ENCODE measurements at regions not wholly inside any gene's neighbourhood (a gene's known extent, or its start where the extent isn't known, plus 50 kb on each side); places are given as distances from the start of the nearest gene placed in this dataset.

DNA sequence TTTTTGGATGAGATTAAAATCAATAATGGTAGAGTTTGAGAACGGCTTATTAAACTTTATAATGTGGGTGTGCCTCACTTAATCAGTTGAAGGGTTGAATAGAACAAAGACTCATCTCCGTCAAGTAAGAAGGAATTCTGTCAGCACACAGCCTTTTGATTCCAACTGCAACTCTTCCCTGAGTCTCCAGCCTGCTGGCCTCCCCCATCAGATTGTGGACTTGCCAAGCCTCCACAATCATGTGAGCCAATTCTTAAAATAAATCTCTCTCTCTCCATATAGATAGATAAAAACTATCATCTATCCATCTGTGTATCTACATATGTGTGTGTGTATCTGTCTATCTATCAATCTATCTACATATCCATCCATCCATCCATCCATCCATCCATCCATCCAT is 127.4 kb upstream of the BTG1 start:
- Histone ChIP-seq H3K23ac (ENCODE audit: low read length in 2 of 2) (no peak overlapping the region), H3K4me3 (ENCODE audit: insufficient read depth in 1 of 2, low read depth in 1 of 2, low read length in 2 of 2) (no peak overlapping the region), H3K79me1 (replicated peaks; ENCODE audit: low read length, poor library complexity, severe bottlenecking) (no peaks in the 10 kb centered on the region), H3K36me3 (ENCODE audit: control insufficient read depth in 1 of 2, insufficient read depth in 2 of 2, low read depth in 1 of 2, low read length in 2 of 2) (no peaks in the 10 kb centered on the region), H3K27ac (ENCODE audit: low read length, poor library complexity, severe bottlenecking) (no peak overlapping the region), H3K9ac (ENCODE audit: low read length) (no peak overlapping the region), H3K14ac (ENCODE audit: low read length in 2 of 2) (no peak overlapping the region), H2AFZ (ENCODE audit: low read depth, low read length) (no peak overlapping the region), H3K9me3 (ENCODE audit: control insufficient read depth, low read length) (no peaks in the 10 kb centered on the region), H3K4me1 (ENCODE audit: control insufficient read depth, insufficient read depth, low read depth, low read length) (no peaks in the 10 kb centered on the region), H2BK120ac (ENCODE audit: low read depth, low read length) (no peak overlapping the region), H2BK15ac (ENCODE audit: low read depth, poor library complexity, severe bottlenecking) (no peak overlapping the region), H4K91ac (ENCODE audit: low read length) (no peak overlapping the region), H3K4ac (ENCODE audit: low read depth in 1 of 2, low read length in 2 of 2) (no peak overlapping the region), H4K8ac (ENCODE audit: low read length) (no peak overlapping the region), H2AK5ac (ENCODE audit: low read length, severe bottlenecking) (no peak overlapping the region), H2BK12ac (ENCODE audit: low read length in 2 of 2) (no peak overlapping the region), H2BK5ac (ENCODE audit: low read depth, low read length, poor library complexity, severe bottlenecking) (no peak overlapping the region), H3K18ac (ENCODE audit: low read depth in 1 of 2, low read length in 2 of 2) (no peak overlapping the region), H3K27me3 (ENCODE audit: control insufficient read depth in 1 of 2, insufficient read depth in 1 of 2, low read length in 2 of 2) (no peaks in the 10 kb centered on the region), H3K4me2 (ENCODE audit: low read length, poor library complexity, severe bottlenecking) (no peak overlapping the region)
- DNase-seq, result no peak
- WGBS, result 100% methylated on average over 2 of the region's 2 CpGs

DNA sequence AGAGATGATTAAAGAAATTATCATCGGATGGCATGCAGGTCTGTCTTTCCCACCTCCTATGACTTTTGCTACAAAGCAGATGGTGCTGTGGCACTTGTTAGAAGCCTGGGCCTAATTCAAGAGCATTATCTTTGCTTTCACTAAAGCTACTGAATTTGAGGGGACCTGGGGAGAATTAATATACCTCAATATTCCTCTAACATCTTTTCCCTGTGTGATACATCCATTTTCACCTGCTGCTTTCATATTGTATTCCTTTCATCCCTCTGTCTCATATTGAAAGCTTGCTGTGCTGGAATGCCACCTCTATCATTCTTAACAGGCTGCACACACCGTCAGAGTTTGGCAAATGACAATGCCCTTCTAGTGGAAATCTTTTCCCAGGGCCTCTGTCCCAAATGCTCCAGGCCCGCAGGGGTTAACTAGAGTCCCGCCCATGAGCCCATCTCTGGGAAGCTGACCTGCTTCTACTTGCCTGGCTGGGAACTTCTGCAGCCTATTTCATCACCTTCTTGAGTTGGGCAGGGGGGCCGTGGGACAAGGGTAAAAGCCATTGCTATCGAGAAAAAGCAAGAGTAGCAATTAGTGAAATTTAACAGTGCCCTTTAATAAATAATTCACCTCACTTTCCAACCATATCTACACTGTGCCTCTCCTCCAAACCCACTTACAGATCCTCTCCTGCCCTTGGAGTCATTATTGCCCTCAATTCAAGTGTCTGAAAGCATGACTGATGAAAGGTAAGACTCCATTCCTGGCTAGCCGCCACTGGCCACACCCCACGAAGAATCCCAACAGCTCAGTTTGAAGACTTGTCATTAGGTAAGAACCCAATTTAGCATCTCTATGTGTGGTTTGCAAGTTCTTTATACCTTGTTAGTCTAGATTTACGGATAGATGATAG is 126.7 kb upstream of the BTG1 start:
- no peak overlapping the region for H4K8ac ChIP-seq (ENCODE audit: low read length)
- no peak overlapping the region for H2AK5ac ChIP-seq (ENCODE audit: low read length, severe bottlenecking)
- H2BK12ac ChIP-seq (ENCODE audit: low read length in 2 of 2), result no peak overlapping the region
- DNase-seq, result no peak
- H4K91ac ChIP-seq (ENCODE audit: low read length), result no peak overlapping the region
- peak overlapping the region in 1 of 2 experiments; percentile 47 for H3K14ac ChIP-seq (ENCODE audit: low read length in 2 of 2)
- no peaks in the 10 kb centered on the region for H3K79me1 ChIP-seq (replicated peaks; ENCODE audit: low read length, poor library complexity, severe bottlenecking)
- no peak overlapping the region for H2BK5ac ChIP-seq (ENCODE audit: low read depth, low read length, poor library complexity, severe bottlenecking)
- H3K4me3 ChIP-seq (ENCODE audit: insufficient read depth in 1 of 2, low read depth in 1 of 2, low read length in 2 of 2), result no peak overlapping the region
- H3K36me3 ChIP-seq (ENCODE audit: control insufficient read depth in 1 of 2, insufficient read depth in 2 of 2, low read depth in 1 of 2, low read length in 2 of 2), result no peaks in the 10 kb centered on the region
- no peak overlapping the region for H3K9ac ChIP-seq (ENCODE audit: low read length)
- no peaks in the 10 kb centered on the region for H3K9me3 ChIP-seq (ENCODE audit: control insufficient read depth, low read length)
- no peak overlapping the region for H3K4ac ChIP-seq (ENCODE audit: low read depth in 1 of 2, low read length in 2 of 2)
- H2AFZ ChIP-seq (ENCODE audit: low read depth, low read length), result no peak overlapping the region
- no peak overlapping the region for H2BK120ac ChIP-seq (ENCODE audit: low read depth, low read length)
- H3K4me1 ChIP-seq (ENCODE audit: control insufficient read depth, insufficient read depth, low read depth, low read length), result no peaks in the 10 kb centered on the region
- H2BK15ac ChIP-seq (ENCODE audit: low read depth, poor library complexity, severe bottlenecking), result no peak overlapping the region
- no peak overlapping the region for H3K4me2 ChIP-seq (ENCODE audit: low read length, poor library complexity, severe bottlenecking)
- H3K27me3 ChIP-seq (ENCODE audit: control insufficient read depth in 1 of 2, insufficient read depth in 1 of 2, low read length in 2 of 2), result no peaks in the 10 kb centered on the region
- H3K23ac ChIP-seq (ENCODE audit: low read length in 2 of 2), result no peak overlapping the region
- WGBS, result 64% methylated on average over 8 of the region's 9 CpGs
- H3K27ac ChIP-seq (ENCODE audit: low read length, poor library complexity, severe bottlenecking), result no peak overlapping the region
- H3K18ac ChIP-seq (ENCODE audit: low read depth in 1 of 2, low read length in 2 of 2), result no peak overlapping the region

DNA sequence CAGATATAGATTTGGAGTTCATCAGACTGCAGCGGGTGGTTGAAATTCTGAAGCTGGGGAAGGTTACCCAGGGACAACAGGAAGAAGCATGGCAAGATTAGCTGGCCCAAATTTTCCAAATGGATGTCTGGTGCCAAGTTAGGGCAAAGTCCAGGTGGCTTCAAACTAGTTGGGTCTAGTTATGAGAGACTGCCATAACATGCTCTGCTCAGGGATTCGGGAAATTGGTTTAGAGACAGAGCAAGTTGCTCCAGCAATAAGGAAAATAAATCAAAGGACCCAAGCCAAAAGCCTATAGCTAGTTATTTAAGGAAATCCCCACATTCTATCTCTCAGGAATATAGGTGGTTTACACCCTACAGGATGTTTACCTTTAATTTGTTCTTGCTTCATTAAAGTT is 125.7 kb upstream of the BTG1 start:
- Histone ChIP-seq H3K27me3 (ENCODE audit: control insufficient read depth in 1 of 2, insufficient read depth in 1 of 2, low read length in 2 of 2) (no peaks in the 10 kb centered on the region), H3K9me3 (ENCODE audit: control insufficient read depth, low read length) (no peaks in the 10 kb centered on the region), H3K4me3 (ENCODE audit: insufficient read depth in 1 of 2, low read depth in 1 of 2, low read length in 2 of 2) (no peak overlapping the region), H3K36me3 (ENCODE audit: control insufficient read depth in 1 of 2, insufficient read depth in 2 of 2, low read depth in 1 of 2, low read length in 2 of 2) (no peaks in the 10 kb centered on the region), H2BK12ac (ENCODE audit: low read length in 2 of 2) (no peak overlapping the region), H3K4me2 (ENCODE audit: low read length, poor library complexity, severe bottlenecking) (no peak overlapping the region), H4K91ac (ENCODE audit: low read length) (no peak overlapping the region), H2AFZ (ENCODE audit: low read depth, low read length) (no peak overlapping the region), H4K8ac (ENCODE audit: low read length) (no peak overlapping the region), H3K27ac (ENCODE audit: low read length, poor library complexity, severe bottlenecking) (no peak overlapping the region), H3K23ac (ENCODE audit: low read length in 2 of 2) (no peak overlapping the region), H2BK120ac (ENCODE audit: low read depth, low read length) (no peak overlapping the region), H2BK5ac (ENCODE audit: low read depth, low read length, poor library complexity, severe bottlenecking) (no peak overlapping the region), H3K4me1 (ENCODE audit: control insufficient read depth, insufficient read depth, low read depth, low read length) (no peaks in the 10 kb centered on the region), H3K4ac (ENCODE audit: low read depth in 1 of 2, low read length in 2 of 2) (no peak overlapping the region), H2BK15ac (ENCODE audit: low read depth, poor library complexity, severe bottlenecking) (no peak overlapping the region), H3K79me1 (replicated peaks; ENCODE audit: low read length, poor library complexity, severe bottlenecking) (no peaks in the 10 kb centered on the region), H3K9ac (ENCODE audit: low read length) (no peak overlapping the region), H3K14ac (ENCODE audit: low read length in 2 of 2) (no peak overlapping the region), H3K18ac (ENCODE audit: low read depth in 1 of 2, low read length in 2 of 2) (no peak overlapping the region), H2AK5ac (ENCODE audit: low read length, severe bottlenecking) (no peak overlapping the region)
- no peak for DNase-seq
- 90% methylated on average over 2 of the region's 2 CpGs for WGBS

DNA sequence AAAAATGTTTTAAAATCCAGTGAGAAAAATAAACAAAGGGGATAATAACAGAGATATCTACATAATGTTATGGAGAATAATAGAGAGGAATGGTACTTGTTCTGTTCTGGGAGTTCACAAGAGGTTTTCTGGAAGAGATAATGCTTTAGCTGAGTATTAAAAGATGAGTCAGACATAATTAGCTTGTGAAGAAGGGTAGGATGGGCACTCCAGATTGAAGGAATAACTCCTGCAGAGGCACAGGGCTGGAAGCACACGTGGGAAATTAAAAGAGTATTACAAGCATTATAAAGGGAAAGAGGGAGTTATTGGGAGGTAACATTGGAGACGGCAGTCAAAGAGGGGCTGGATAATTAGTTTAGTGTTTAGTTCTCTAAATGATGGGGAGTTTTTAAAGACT is 124.9 kb upstream of the BTG1 start:
- H3K36me3 ChIP-seq (ENCODE audit: control insufficient read depth in 1 of 2, insufficient read depth in 2 of 2, low read depth in 1 of 2, low read length in 2 of 2), result no peaks in the 10 kb centered on the region
- no peak overlapping the region for H3K27ac ChIP-seq (ENCODE audit: low read length, poor library complexity, severe bottlenecking)
- H4K8ac ChIP-seq (ENCODE audit: low read length), result no peak overlapping the region
- no peak overlapping the region for H3K14ac ChIP-seq (ENCODE audit: low read length in 2 of 2)
- no peak overlapping the region for H3K4ac ChIP-seq (ENCODE audit: low read depth in 1 of 2, low read length in 2 of 2)
- no peak overlapping the region for H4K91ac ChIP-seq (ENCODE audit: low read length)
- H3K18ac ChIP-seq (ENCODE audit: low read depth in 1 of 2, low read length in 2 of 2), result no peak overlapping the region
- H3K4me1 ChIP-seq (ENCODE audit: control insufficient read depth, insufficient read depth, low read depth, low read length), result no peaks in the 10 kb centered on the region
- no peak overlapping the region for H2BK15ac ChIP-seq (ENCODE audit: low read depth, poor library complexity, severe bottlenecking)
- no peak overlapping the region for H2BK12ac ChIP-seq (ENCODE audit: low read length in 2 of 2)
- no peak overlapping the region for H3K23ac ChIP-seq (ENCODE audit: low read length in 2 of 2)
- H3K9ac ChIP-seq (ENCODE audit: low read length), result no peak overlapping the region
- H3K4me3 ChIP-seq (ENCODE audit: insufficient read depth in 1 of 2, low read depth in 1 of 2, low read length in 2 of 2), result no peak overlapping the region
- H2BK5ac ChIP-seq (ENCODE audit: low read depth, low read length, poor library complexity, severe bottlenecking), result no peak overlapping the region
- WGBS, result 98% methylated on average over 2 of the region's 2 CpGs
- H3K27me3 ChIP-seq (ENCODE audit: control insufficient read depth in 1 of 2, insufficient read depth in 1 of 2, low read length in 2 of 2), result no peaks in the 10 kb centered on the region
- DNase-seq, result no peak
- H3K79me1 ChIP-seq (replicated peaks; ENCODE audit: low read length, poor library complexity, severe bottlenecking), result no peaks in the 10 kb centered on the region
- H3K4me2 ChIP-seq (ENCODE audit: low read length, poor library complexity, severe bottlenecking), result no peak overlapping the region
- no peak overlapping the region for H2AK5ac ChIP-seq (ENCODE audit: low read length, severe bottlenecking)
- no peaks in the 10 kb centered on the region for H3K9me3 ChIP-seq (ENCODE audit: control insufficient read depth, low read length)
- H2AFZ ChIP-seq (ENCODE audit: low read depth, low read length), result no peak overlapping the region
- no peak overlapping the region for H2BK120ac ChIP-seq (ENCODE audit: low read depth, low read length)

Measured in mesenchymal stem cell (in vitro differentiated cells and primary cell).